Activated naive CD8-positive, alpha-beta T cell treated with anti-CD3 and anti-CD28 coated beads, Interleukin-2, amount 50 U/mL, for 24 hours (primary cell): ENCODE measurements at regions not wholly inside any gene's neighbourhood (a gene's known extent, or its start where the extent isn't known, plus 50 kb on each side); places are given as distances from the start of the nearest gene placed in this dataset.
A peak's percentile ranks its signal among the peaks of the same experiment; 100 is the strongest.

Experiments
- ATAC-seq: fragments of 150-1000 bp; cut with Tn5 transposase; one replicate; pipeline ENCODE4 v1.10.0; 2021
- DNase-seq: peaks from one replicate; pipeline ENCODE4 v3.0.0; 2021
- H3K27ac Mint-ChIP-seq: one replicate; pipeline ENCODE4 v1.8.0; 2021; ENCODE audit warnings: mild to moderate bottlenecking, mixed read lengths
- H3K27me3 Mint-ChIP-seq: one replicate; pipeline ENCODE4 v1.8.0; 2021; ENCODE audit warnings: mixed read lengths
- H3K36me3 Mint-ChIP-seq: one replicate; pipeline ENCODE4 v1.8.0; 2021; ENCODE audit warnings: low read depth, mixed read lengths
- H3K4me1 Mint-ChIP-seq: one replicate; pipeline ENCODE4 v1.8.0; 2021; ENCODE audit warnings: mixed read lengths
- H3K4me3 Mint-ChIP-seq: one replicate; pipeline ENCODE4 v1.8.0; 2021; ENCODE audit warnings: mild to moderate bottlenecking, moderate library complexity, mixed read lengths
- H3K9me3 Mint-ChIP-seq: one replicate; pipeline ENCODE4 v1.8.0; 2021; ENCODE audit warnings: mixed read lengths

GRCh38 chr2:2692599-2693389 is 361.7 kb upstream of the MYT1L start:
- Mint-ChIP-seq H3K9me3 (no peaks in the 10 kb centered on the region), H3K27ac (no peak overlapping the region), H3K4me1 (peaks cover 14% of the 10 kb centered on the region), H3K27me3 (peaks cover 1% of the 10 kb centered on the region), H3K4me3 (no peak overlapping the region), H3K36me3 (no peaks in the 10 kb centered on the region)
- DNase-seq, result no peak
- no peak for ATAC-seq

- Mint-ChIP-seq H3K27me3 (peaks cover 1% of the 10 kb centered on the region), H3K27ac (no peak overlapping the region), H3K4me1 (peaks cover 16% of the 10 kb centered on the region), H3K36me3 (no peaks in the 10 kb centered on the region), H3K9me3 (no peaks in the 10 kb centered on the region), H3K4me3 (no peak overlapping the region)
- ATAC-seq, result no peak
- DNase-seq, result no peak
Measured at GRCh38 chr2:2691419-2691818, 360.3 kb upstream of the MYT1L start.

- DNase-seq (no peak), ATAC-seq (no peak)
- H3K36me3 Mint-ChIP-seq, result no peaks in the 10 kb centered on the region
- H3K9me3 Mint-ChIP-seq, result no peaks in the 10 kb centered on the region
- H3K4me1 Mint-ChIP-seq, result peaks cover 21% of the 10 kb centered on the region
- no peak overlapping the region for H3K4me3 Mint-ChIP-seq
- H3K27me3 Mint-ChIP-seq, result peaks cover 1% of the 10 kb centered on the region
- no peak overlapping the region for H3K27ac Mint-ChIP-seq
Measured at GRCh38 chr2:2690985-2691384, 359.9 kb upstream of the MYT1L start.

- DNase-seq (no peak), ATAC-seq (no peak)
- H3K27ac Mint-ChIP-seq, result no peak overlapping the region
- H3K36me3 Mint-ChIP-seq, result no peaks in the 10 kb centered on the region
- H3K4me3 Mint-ChIP-seq, result no peak overlapping the region
- H3K27me3 Mint-ChIP-seq, result peaks cover 1% of the 10 kb centered on the region
- H3K4me1 Mint-ChIP-seq, result peaks cover 35% of the 10 kb centered on the region
- H3K9me3 Mint-ChIP-seq, result no peaks in the 10 kb centered on the region
Measured at GRCh38 chr2:2689306-2689705, 358.2 kb upstream of the MYT1L start.

- ATAC-seq (no peak), DNase-seq (no peak)
- Mint-ChIP-seq H3K36me3 (no peaks in the 10 kb centered on the region), H3K27me3 (peaks cover 1% of the 10 kb centered on the region), H3K4me3 (no peak overlapping the region), H3K4me1 (peaks cover 35% of the 10 kb centered on the region), H3K27ac (no peak overlapping the region), H3K9me3 (no peaks in the 10 kb centered on the region)
Measured at GRCh38 chr2:2688254-2688653, 357.2 kb upstream of the MYT1L start.

- H3K4me3 Mint-ChIP-seq, result no peak overlapping the region
- peaks cover 1% of the 10 kb centered on the region for H3K27me3 Mint-ChIP-seq
- ATAC-seq (no peak), DNase-seq (no peak)
- peaks cover 38% of the 10 kb centered on the region for H3K4me1 Mint-ChIP-seq
- H3K27ac Mint-ChIP-seq, result no peak overlapping the region
- no peaks in the 10 kb centered on the region for H3K36me3 Mint-ChIP-seq
- no peaks in the 10 kb centered on the region for H3K9me3 Mint-ChIP-seq
Measured at GRCh38 chr2:2687745-2688144, 356.7 kb upstream of the MYT1L start.

- ATAC-seq, result no peak
- Mint-ChIP-seq H3K27me3 (peaks cover 7% of the 10 kb centered on the region), H3K4me3 (no peak overlapping the region), H3K36me3 (no peaks in the 10 kb centered on the region), H3K27ac (no peak overlapping the region), H3K4me1 (peaks cover 52% of the 10 kb centered on the region), H3K9me3 (no peaks in the 10 kb centered on the region)
- DNase-seq, result peak; percentile 11
Measured at GRCh38 chr2:2686222-2686621, 355.1 kb upstream of the MYT1L start.

GRCh38 chr2:2683606-2684224 is 352.6 kb upstream of the MYT1L start:
- Mint-ChIP-seq H3K9me3 (no peaks in the 10 kb centered on the region), H3K27ac (no peak overlapping the region), H3K4me3 (no peak overlapping the region), H3K36me3 (no peaks in the 10 kb centered on the region), H3K27me3 (peaks cover 5% of the 10 kb centered on the region), H3K4me1 (peaks cover 44% of the 10 kb centered on the region)
- DNase-seq, result no peak
- ATAC-seq, result no peak

GRCh38 chr2:2682700-2683342 is 351.7 kb upstream of the MYT1L start:
- H3K36me3 Mint-ChIP-seq, result no peaks in the 10 kb centered on the region
- no peak overlapping the region for H3K27ac Mint-ChIP-seq
- ATAC-seq, result no peak
- peaks cover 37% of the 10 kb centered on the region for H3K4me1 Mint-ChIP-seq
- peaks cover 5% of the 10 kb centered on the region for H3K27me3 Mint-ChIP-seq
- no peaks in the 10 kb centered on the region for H3K9me3 Mint-ChIP-seq
- DNase-seq, result no peak
- no peak overlapping the region for H3K4me3 Mint-ChIP-seq

- Mint-ChIP-seq H3K36me3 (no peaks in the 10 kb centered on the region), H3K4me1 (peaks cover 37% of the 10 kb centered on the region), H3K27ac (peak overlapping the region; percentile 18), H3K4me3 (no peak overlapping the region), H3K27me3 (peaks cover 5% of the 10 kb centered on the region), H3K9me3 (no peaks in the 10 kb centered on the region)
- no peak for DNase-seq
- ATAC-seq, result peak; percentile 36
Measured at GRCh38 chr2:2681711-2682251, 350.7 kb upstream of the MYT1L start.

GRCh38 chr2:2681085-2681484 is 350.0 kb upstream of the MYT1L start:
- no peak overlapping the region for H3K27ac Mint-ChIP-seq
- H3K9me3 Mint-ChIP-seq, result no peaks in the 10 kb centered on the region
- H3K27me3 Mint-ChIP-seq, result peaks cover 5% of the 10 kb centered on the region
- H3K4me1 Mint-ChIP-seq, result peaks cover 32% of the 10 kb centered on the region
- H3K4me3 Mint-ChIP-seq, result no peak overlapping the region
- ATAC-seq, result no peak
- DNase-seq, result no peak
- no peaks in the 10 kb centered on the region for H3K36me3 Mint-ChIP-seq

- ATAC-seq (no peak), DNase-seq (no peak)
- no peak overlapping the region for H3K4me3 Mint-ChIP-seq
- no peak overlapping the region for H3K27ac Mint-ChIP-seq
- H3K27me3 Mint-ChIP-seq, result no peaks in the 10 kb centered on the region
- no peaks in the 10 kb centered on the region for H3K36me3 Mint-ChIP-seq
- no peaks in the 10 kb centered on the region for H3K4me1 Mint-ChIP-seq
- H3K9me3 Mint-ChIP-seq, result no peaks in the 10 kb centered on the region
Measured at GRCh38 chr2:2674831-2675230, 343.8 kb upstream of the MYT1L start.

- Mint-ChIP-seq H3K36me3 (no peaks in the 10 kb centered on the region), H3K9me3 (no peaks in the 10 kb centered on the region), H3K27ac (no peak overlapping the region), H3K4me3 (no peak overlapping the region), H3K4me1 (no peaks in the 10 kb centered on the region), H3K27me3 (no peaks in the 10 kb centered on the region)
- no peak for DNase-seq
- no peak for ATAC-seq
Measured at GRCh38 chr2:2673406-2673805, 342.3 kb upstream of the MYT1L start.

GRCh38 chr2:2672249-2672648 is 341.2 kb upstream of the MYT1L start:
- Mint-ChIP-seq H3K9me3 (no peaks in the 10 kb centered on the region), H3K36me3 (no peaks in the 10 kb centered on the region), H3K4me3 (no peak overlapping the region), H3K27ac (no peak overlapping the region), H3K27me3 (no peaks in the 10 kb centered on the region), H3K4me1 (no peaks in the 10 kb centered on the region)
- DNase-seq, result no peak
- ATAC-seq, result no peak

GRCh38 chr2:2671826-2672225 is 340.8 kb upstream of the MYT1L start:
- ATAC-seq, result no peak

More at GRCh38 chr2:2671826-2672225, 340.8 kb upstream of the MYT1L start:
- Mint-ChIP-seq H3K4me3 (no peak overlapping the region), H3K36me3 (no peaks in the 10 kb centered on the region), H3K27me3 (no peaks in the 10 kb centered on the region), H3K9me3 (no peaks in the 10 kb centered on the region), H3K27ac (no peak overlapping the region), H3K4me1 (no peaks in the 10 kb centered on the region)
- DNase-seq, result no peak
